GM10266 (cell line): ENCODE measurements at regions not wholly inside any gene's neighbourhood (a gene's known extent, or its start where the extent isn't known, plus 50 kb on each side); places are given as distances from the start of the nearest gene placed in this dataset.

Source experiments
- DNase-seq: peaks from one replicate; pipeline ENCODE4 v3.0.0; 2012; ENCODE audit errors: extremely low spot score
- TF ChIP-seq, protein P1 (sequence below): IDR thresholded peaks from 2 replicates; pipeline ENCODE4 v1.5.1; 2012; ENCODE audit warnings: mild to moderate bottlenecking, low read depth; ENCODE audit not compliant: control insufficient read depth, insufficient read depth; ENCODE audit errors: missing control alignments

DNA sequence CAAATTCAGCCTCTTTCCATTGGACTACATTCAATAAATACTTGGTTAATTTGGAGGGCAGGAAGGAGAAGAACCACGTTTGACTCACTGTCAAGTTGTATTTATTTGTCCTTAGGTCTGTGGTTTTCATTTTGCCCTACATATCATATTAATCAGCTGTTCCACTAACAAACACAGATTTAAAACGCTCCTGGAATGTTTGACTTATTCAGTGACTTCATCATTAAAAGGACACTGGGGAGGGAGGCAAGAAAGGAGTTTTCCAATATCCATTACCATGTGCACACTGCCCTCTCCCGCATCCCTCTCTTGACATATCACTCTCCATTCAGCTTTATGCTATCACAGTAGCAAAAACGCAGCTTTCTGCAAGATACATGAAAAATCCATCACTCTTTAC, 98.2 kb upstream of the C1orf87 start:
- TF ChIP-seq, protein P1, sequence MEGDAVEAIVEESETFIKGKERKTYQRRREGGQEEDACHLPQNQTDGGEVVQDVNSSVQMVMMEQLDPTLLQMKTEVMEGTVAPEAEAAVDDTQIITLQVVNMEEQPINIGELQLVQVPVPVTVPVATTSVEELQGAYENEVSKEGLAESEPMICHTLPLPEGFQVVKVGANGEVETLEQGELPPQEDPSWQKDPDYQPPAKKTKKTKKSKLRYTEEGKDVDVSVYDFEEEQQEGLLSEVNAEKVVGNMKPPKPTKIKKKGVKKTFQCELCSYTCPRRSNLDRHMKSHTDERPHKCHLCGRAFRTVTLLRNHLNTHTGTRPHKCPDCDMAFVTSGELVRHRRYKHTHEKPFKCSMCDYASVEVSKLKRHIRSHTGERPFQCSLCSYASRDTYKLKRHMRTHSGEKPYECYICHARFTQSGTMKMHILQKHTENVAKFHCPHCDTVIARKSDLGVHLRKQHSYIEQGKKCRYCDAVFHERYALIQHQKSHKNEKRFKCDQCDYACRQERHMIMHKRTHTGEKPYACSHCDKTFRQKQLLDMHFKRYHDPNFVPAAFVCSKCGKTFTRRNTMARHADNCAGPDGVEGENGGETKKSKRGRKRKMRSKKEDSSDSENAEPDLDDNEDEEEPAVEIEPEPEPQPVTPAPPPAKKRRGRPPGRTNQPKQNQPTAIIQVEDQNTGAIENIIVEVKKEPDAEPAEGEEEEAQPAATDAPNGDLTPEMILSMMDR = no peak
- DNase-seq = no peak

DNA sequence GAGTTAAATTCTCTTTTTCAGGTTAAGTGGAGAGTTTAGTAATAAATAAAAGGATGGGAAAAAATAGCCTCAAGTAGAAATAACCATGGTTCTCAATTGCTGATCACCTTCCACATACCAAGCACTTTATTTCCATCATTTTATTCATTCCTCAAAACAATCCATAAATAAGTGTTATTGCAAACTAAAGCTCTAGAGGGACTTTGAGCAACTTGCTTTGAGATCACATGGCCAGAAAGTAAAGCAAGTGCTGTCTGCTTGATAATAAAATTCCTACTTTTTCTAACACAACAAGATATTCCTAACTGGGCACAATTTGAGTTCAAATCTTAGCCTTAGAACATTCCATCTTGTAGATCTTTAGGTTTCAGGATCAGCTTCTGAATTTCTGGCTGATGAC, 97.1 kb upstream of the C1orf87 start:
- TF ChIP-seq, protein P1 = no peak
- DNase-seq = no peak

DNA sequence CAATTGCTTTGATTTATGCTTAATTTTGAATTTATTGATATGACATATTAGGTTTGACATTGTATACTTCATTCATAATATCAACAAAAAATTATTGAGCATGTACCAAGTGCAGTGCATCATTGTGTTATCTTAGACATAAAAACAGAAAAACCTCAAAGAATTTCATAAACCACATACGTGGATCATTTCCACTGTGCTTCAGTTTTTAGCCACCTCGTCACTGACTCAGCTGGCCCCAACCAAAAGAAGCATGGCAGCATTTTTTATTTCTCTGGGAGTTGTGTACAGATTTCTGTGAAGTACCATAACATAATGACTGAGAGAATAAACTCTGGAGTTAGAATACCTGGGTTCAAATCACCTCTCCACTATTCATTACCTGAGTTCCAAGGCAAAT, 95.6 kb upstream of the C1orf87 start:
- TF ChIP-seq, protein P1 = no peak
- DNase-seq = no peak

DNA sequence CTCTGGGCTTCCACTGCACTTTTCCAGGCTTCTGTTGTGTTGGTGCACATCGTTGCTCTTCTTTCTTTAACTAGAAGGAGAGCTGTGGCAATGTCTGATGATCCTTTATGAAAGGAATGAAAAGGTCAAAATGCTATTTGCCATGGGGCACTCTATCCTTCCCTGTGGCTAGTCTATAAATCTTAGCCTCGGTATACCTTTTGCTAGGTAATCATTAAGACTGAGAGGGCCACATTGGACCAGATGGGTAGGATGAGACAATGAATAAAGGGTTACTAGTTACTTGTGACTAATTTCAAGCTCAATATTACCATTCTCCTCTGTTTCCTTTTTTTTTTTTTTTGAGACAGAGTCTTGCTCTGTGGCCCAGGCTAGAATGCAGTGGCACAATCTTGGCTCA, 89.4 kb upstream of the C1orf87 start:
- TF ChIP-seq, protein P1 = no peak
- DNase-seq = no peak

DNA sequence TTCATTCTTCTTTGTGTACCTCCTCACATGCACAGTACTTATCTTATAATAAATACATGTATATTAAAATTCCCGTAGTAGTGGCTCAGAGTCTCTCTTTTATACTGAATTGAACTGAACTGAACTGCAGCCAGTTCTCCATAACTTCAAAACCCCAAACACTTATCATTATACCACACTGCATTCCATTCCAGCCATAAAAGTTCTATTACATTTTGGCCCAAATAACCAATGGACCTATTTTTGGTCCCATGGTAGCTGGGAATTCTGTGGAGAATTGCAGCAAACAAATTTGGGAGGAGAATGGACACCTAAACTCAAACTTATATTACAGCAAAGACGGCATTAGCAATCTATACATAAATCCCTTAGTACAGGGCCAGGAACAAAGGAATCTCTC, 86.6 kb upstream of the C1orf87 start:
- no peak for DNase-seq

DNA sequence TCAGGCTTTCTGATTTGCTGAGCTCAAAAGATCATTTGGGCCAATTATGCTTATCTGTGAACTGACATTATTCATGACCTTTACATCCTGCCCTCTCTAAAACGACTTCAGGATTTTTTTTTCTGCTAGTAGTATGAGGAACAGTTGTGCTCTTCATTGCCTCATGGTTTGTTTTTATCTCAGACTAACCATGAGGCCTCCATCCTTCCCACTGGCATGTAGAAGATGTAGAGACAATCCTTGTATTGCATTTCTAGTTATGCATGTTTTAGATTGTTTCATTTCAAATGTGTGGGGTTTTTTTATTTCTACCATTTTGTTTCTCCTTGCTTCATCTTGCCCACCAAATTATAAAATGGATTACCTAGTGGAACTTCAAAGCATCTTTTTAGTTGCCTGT, 82.8 kb upstream of the C1orf87 start:
- TF ChIP-seq, protein P1 = no peak
- no peak for DNase-seq

More for the DNA sequence above, 86.6 kb upstream of the C1orf87 start:
- TF ChIP-seq, protein P1 = no peak

DNA sequence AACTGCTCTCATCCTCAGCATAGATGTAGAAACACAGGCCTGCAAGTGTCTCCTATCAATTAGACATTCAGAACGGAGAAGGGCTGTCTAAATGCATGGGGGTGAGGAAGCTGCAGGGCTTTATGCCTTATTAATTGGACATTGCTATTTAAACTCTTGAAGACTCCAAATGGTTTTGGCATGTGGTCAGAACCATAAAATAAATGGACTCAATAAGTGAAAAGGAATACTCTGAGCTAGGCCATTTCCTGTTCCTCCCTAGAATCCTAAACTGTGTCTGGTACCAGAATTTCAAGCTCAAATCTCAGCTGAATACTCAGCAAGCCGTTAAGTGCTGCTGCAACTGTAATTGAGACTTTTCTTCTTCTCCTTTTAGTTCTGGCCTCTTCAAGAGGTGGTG, 80.4 kb upstream of the C1orf87 start:
- TF ChIP-seq, protein P1 = no peak
- no peak for DNase-seq
